ENCODE measurements at regions not wholly inside any gene's neighbourhood (a gene's known extent, or its start where the extent isn't known, plus 50 kb on each side); places are given as distances from the start of the nearest gene placed in this dataset.
"Not testable (repeated sequence)": the region's sequence is repeated elsewhere in the genome, so short reads cannot be mapped to it uniquely, and the experiment has no call there.

DNA sequence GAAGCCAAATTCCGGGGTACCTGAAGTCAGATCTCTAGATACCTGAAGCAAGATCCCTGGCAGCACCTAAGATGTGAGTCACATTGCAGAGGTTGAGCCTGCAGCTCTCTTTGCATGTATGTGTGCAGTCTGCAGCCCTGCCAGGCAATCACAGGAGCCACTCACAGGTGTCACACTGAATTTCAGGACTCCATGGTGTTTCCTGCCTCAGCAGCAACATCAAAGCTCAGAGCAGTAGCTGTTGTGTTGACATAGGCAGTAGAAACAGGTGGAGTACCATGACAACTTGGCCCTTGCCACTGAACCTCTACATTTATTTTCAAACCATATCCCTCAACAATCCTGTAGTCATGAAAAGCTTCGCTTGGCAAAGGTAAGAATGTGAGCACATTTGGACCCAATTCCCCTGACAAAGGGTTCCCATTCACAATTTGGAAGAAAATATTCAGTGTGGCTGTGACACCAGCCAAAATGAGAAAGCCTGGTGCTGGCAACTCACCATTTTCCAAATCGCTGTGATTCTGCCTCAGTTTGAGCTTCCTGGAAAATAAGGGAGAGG, 419.8 kb upstream of the NFIA start:
- FAIRE-seq = no peak
- no peak for DNase-seq (ENCODE audit: insufficient read length)
- no peak for TF ChIP-seq POLR2AphosphoS5 (IDR thresholded peaks at IDR 0.05; ENCODE audit: low read depth, low read length)
- no peak for TF ChIP-seq TAF1 (IDR thresholded peaks at IDR 0.05; ENCODE audit: borderline replicate concordance, low read depth, low read length)
- TF ChIP-seq POLR2A (IDR thresholded peaks at IDR 0.05; ENCODE audit: low read depth, low read length) = no peak

DNA sequence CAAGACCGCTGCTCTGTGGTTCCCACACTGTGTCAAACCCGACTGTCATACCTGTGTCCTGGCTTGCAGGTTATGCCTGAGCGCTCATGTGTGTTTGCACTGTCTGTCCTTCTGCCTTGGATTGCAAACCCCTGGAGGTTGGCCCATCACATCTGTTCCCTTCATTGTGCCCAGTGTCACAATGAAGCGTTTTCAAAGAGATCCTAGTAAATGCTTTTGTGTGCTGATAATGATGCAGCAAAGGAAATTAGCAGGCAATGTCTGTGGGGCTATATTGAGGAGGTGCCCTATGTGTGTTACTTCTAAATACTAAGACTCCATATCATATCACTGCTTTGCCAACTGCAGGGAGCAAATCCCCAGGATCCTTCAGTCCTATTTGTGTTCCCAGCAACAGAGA, 424.4 kb upstream of the NFIA start:
- no peak for FAIRE-seq
- no peak for TF ChIP-seq TAF1 (IDR thresholded peaks at IDR 0.05; ENCODE audit: borderline replicate concordance, low read depth, low read length)
- TF ChIP-seq POLR2A (IDR thresholded peaks at IDR 0.05; ENCODE audit: low read depth, low read length) = no peak
- TF ChIP-seq POLR2AphosphoS5 (IDR thresholded peaks at IDR 0.05; ENCODE audit: low read depth, low read length) = no peak
- DNase-seq (ENCODE audit: insufficient read length) = no peak

DNA sequence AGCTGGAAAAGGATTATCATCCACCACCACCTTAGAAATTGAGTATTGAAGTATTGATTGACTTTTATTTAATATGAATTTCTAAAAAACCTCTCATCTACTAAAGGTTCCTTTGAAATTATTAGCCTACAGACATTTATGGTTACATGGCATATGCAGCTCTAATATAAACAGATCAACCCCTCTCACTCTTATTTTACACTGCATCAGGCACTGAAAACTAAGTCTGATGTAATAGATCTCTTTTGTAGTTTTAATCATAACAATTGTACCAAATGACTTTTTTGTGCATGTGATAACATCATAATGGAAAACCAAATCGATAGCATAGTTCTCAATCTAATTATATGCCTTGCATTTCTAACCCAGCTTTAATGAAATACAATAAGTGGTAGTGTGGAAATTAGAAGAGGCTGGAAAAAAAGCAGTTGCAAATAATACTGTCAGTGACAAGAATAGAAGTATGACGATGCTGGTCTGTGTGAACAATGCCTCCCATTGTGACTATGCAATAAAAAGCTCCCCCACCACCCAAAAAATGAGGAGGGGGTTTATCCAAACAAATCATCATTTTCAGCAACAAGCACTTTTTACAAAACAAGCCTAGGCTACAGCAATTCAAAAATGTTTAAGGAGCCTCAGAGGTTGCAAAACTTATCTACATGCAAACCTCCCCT, 426.5 kb upstream of the NFIA start:
- TF ChIP-seq POLR2A (IDR thresholded peaks at IDR 0.05; ENCODE audit: low read depth, low read length) = no peak
- no peak for TF ChIP-seq POLR2AphosphoS5 (IDR thresholded peaks at IDR 0.05; ENCODE audit: low read depth, low read length)
- no peak for TF ChIP-seq TAF1 (IDR thresholded peaks at IDR 0.05; ENCODE audit: borderline replicate concordance, low read depth, low read length)
- FAIRE-seq (no peak), DNase-seq (ENCODE audit: insufficient read length) (no peak)

DNA sequence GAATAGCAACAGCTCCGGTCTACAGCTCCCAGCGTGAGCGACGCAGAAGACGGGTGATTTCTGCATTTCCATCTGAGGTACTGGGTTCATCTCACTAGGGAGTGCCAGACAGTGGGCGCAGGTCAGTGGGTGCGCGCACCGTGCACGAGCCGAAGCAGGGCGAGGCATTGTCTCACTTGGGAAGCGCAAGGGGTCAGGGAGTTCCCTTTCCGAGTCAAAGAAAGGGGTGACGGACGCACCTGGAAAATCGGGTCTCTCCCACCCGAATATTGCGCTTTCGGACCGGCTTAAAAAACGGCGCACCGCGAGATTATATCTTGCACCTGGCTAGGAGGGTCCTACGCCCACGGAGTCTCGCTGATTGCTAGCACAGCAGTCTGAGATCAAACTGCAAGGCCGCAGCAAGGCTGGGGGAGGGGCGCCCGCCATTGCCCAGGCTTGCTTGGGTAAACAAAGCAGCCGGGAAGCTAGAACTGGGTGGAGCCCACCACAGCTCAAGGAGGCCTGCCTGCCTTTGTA, 442.3 kb upstream of the NFIA start:
- not testable (repeated sequence) for FAIRE-seq; DNase-seq (ENCODE audit: insufficient read length)

DNA sequence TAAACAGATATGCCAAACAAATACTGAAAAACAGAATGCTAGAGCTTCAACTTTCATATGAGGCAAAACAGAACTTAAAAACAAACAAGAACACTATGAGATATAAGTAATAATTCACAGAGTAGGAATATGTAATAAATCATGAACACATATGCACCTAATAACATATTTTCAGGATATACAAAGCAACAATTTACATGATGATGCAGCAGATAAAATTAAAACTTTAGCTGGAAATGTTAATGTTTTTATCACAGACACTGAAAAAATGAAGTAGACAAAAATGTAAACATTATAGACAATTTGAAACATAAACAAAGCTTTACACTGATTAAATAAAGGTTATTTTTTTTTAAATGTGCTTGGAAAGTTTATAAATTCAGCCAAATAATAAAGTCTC, 443.1 kb upstream of the NFIA start:
- no peak for FAIRE-seq
- TF ChIP-seq POLR2AphosphoS5 (IDR thresholded peaks at IDR 0.05; ENCODE audit: low read depth, low read length) (no peak), TAF1 (IDR thresholded peaks at IDR 0.05; ENCODE audit: borderline replicate concordance, low read depth, low read length) (no peak), POLR2A (IDR thresholded peaks at IDR 0.05; ENCODE audit: low read depth, low read length) (no peak)
- DNase-seq (ENCODE audit: insufficient read length) = no peak

DNA sequence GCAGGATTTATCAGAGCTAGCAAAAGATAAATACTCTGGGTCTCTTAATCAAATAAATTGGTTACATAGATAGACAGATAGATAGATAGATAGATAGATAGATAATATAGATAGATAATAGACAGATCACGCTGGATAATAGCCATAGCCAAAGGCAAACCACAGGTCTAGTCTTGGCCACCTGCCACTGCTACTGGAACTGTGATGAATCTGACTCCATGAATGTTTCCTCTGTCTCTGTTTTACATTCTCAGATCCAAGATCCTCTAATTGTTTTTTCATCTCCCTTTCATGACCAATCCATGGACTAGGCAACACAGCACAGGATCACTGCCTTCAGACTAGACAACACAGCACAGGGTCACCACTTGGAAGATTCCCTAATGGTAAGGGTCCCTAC, 444.7 kb upstream of the NFIA start:
- DNase-seq (ENCODE audit: insufficient read length) (no peak), FAIRE-seq (no peak)
- TF ChIP-seq TAF1 (IDR thresholded peaks at IDR 0.05; ENCODE audit: borderline replicate concordance, low read depth, low read length) = no peak
- TF ChIP-seq POLR2AphosphoS5 (IDR thresholded peaks at IDR 0.05; ENCODE audit: low read depth, low read length) = no peak
- TF ChIP-seq POLR2A (IDR thresholded peaks at IDR 0.05; ENCODE audit: low read depth, low read length) = no peak

DNA sequence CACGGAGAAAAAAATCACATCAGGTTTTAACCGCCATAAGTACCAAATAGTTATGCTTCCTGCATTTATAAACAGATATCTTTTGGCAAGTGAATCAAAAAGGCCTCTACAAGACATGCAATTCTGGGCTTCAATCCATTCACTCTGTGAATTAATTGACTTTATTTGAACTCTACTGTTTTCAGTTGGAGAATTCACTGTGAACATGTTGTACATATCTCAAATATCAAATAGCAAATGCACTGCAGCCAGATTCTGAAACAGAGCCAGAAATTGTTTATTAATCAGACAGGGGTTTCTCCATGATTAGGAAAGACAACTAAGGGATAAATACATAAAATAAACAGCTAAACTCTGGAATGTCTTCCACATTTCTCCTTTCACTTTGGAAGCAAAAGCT, 445.4 kb upstream of the NFIA start:
- TF ChIP-seq TAF1 (IDR thresholded peaks at IDR 0.05; ENCODE audit: borderline replicate concordance, low read depth, low read length) (no peak), POLR2A (IDR thresholded peaks at IDR 0.05; ENCODE audit: low read depth, low read length) (no peak), POLR2AphosphoS5 (IDR thresholded peaks at IDR 0.05; ENCODE audit: low read depth, low read length) (no peak)
- DNase-seq (ENCODE audit: insufficient read length) = no peak
- FAIRE-seq = no peak

DNA sequence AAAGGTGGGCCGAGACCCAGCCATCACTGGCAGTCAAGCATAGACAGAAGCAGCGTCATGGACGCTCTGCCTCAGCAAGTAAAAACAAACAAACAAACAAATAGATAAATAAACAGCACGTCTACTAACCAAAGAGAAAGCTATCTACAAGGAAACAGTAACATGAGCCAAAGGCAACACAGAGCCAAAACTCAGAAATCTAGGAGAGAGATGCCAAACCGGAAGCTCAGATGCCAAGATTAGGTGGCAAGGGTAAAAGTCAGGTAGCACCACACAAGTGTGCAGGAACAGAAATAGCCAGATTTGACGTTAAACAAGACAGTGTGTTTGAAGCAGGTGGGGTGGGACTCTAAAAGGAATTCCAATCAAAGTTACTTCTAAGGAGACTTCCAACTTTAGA, 448.3 kb upstream of the NFIA start:
- FAIRE-seq = no peak
- DNase-seq (ENCODE audit: insufficient read length) = no peak

DNA sequence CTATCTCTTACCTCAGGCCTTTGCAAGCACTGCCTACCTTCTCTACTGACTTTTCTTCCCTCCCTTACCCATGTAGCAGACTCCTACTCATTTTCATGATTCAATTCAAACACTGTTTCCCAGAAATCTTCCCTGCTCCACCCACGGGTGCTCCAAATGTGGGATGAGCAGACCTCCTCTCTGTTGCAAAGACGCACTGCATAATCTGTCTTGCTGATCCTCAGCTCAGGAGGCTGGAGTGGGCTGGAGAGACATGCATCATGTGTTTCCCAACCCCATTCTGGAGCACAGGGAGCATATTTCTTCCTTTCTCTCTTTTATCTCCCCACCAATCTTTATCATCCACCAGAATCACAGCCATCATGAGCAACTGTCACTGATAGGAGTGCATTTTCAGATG, 459.9 kb upstream of the NFIA start:
- DNase-seq (ENCODE audit: insufficient read length) (no peak), FAIRE-seq (no peak)
- TF ChIP-seq TAF1 (IDR thresholded peaks at IDR 0.05; ENCODE audit: borderline replicate concordance, low read depth, low read length) = no peak
- no peak for TF ChIP-seq POLR2A (IDR thresholded peaks at IDR 0.05; ENCODE audit: low read depth, low read length)
- no peak for TF ChIP-seq POLR2AphosphoS5 (IDR thresholded peaks at IDR 0.05; ENCODE audit: low read depth, low read length)

More for the DNA sequence above, 448.3 kb upstream of the NFIA start:
- TF ChIP-seq POLR2A (IDR thresholded peaks at IDR 0.05; ENCODE audit: low read depth, low read length) (no peak), TAF1 (IDR thresholded peaks at IDR 0.05; ENCODE audit: borderline replicate concordance, low read depth, low read length) (no peak), POLR2AphosphoS5 (IDR thresholded peaks at IDR 0.05; ENCODE audit: low read depth, low read length) (no peak)

DNA sequence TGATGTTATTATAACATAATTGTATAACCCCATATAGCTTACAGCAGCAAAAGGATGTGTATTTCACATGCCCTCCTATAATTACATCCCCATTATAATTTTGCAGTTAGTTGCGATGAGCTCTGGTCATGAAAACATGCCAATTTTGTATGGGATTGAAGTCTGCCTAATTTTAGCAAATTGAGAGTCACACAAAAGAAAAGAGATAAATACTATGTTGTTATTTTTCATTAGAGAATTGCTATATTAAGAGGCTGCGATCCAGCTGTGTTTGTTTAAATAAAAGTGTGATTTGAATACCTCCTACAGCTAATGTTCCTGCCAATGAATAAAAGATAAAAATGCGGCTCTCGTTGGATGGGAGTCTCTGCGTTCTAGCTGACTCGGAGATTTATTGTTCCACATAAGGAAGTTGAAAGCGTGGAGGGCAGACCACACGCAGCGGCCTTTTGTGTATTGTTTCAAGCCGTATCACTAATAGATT, 461.0 kb upstream of the NFIA start:
- FAIRE-seq = no peak
- TF ChIP-seq POLR2A (IDR thresholded peaks at IDR 0.05; ENCODE audit: low read depth, low read length) (no peak), TAF1 (IDR thresholded peaks at IDR 0.05; ENCODE audit: borderline replicate concordance, low read depth, low read length) (no peak), POLR2AphosphoS5 (IDR thresholded peaks at IDR 0.05; ENCODE audit: low read depth, low read length) (no peak)
- no peak for DNase-seq (ENCODE audit: insufficient read length)

DNA sequence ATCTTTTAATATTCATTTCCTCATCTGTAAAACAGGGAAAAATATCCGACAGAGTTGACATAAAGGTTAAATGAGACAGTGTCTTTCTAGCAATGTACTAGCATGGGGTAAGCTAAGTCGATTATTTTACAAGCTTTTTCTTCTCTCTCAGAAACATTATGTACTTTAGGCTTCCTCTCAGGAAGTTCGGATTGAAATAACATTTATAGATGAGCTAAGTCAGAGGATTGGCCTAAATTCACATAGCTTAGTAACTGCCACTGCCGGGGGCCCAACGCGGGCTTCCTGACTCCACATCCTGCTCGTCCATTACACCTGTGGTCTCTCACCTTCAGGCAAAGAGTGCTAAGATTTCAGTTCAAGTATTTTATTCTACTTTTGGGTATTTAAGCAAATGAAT, 462.3 kb upstream of the NFIA start:
- no peak for FAIRE-seq

DNA sequence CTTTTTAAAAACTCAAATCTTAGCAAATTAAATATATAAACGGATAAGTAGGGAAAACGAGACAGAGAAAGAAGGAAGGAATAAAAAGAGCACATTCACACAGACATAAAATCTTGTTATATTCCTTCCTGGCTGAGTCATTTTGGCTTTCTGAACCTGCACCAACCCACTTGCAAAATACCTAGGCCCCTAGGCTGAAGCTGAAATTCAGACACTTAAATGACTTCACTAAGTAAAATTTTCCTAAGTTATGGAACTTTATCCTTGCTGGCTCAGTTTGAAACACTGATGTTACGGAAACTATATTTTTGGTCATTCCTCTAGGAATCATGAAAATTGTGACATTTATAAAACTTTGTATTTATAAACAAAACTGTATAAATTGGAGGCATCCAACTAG, 462.8 kb upstream of the NFIA start:
- TF ChIP-seq POLR2AphosphoS5 (IDR thresholded peaks at IDR 0.05; ENCODE audit: low read depth, low read length) = no peak
- no peak for TF ChIP-seq TAF1 (IDR thresholded peaks at IDR 0.05; ENCODE audit: borderline replicate concordance, low read depth, low read length)
- TF ChIP-seq POLR2A (IDR thresholded peaks at IDR 0.05; ENCODE audit: low read depth, low read length) = no peak
- no peak for DNase-seq (ENCODE audit: insufficient read length)
- FAIRE-seq = no peak

More for the DNA sequence above, 462.3 kb upstream of the NFIA start:
- TF ChIP-seq TAF1 (IDR thresholded peaks at IDR 0.05; ENCODE audit: borderline replicate concordance, low read depth, low read length) = no peak
- no peak for TF ChIP-seq POLR2AphosphoS5 (IDR thresholded peaks at IDR 0.05; ENCODE audit: low read depth, low read length)
- no peak for TF ChIP-seq POLR2A (IDR thresholded peaks at IDR 0.05; ENCODE audit: low read depth, low read length)
- no peak for DNase-seq (ENCODE audit: insufficient read length)

Measured in GM12892 (cell line).